DND-41 (cell line): ENCODE measurements at regions not wholly inside any gene's neighbourhood (a gene's known extent, or its start where the extent isn't known, plus 50 kb on each side); places are given as distances from the start of the nearest gene placed in this dataset.

ENCODE experiments used
- ATAC-seq: fragments of 200-7000 bp; cut with Tn5 transposase; 3 replicates; pipeline ENCODE4 v1.9.1; 2021; ENCODE audit warnings: low read depth; ENCODE audit not compliant: insufficient read depth
- DNase-seq: peaks from one replicate; pipeline ENCODE4 v3.0.0-alpha.2; 2020
- H2AFZ ChIP-seq: 2 replicates; pipeline ENCODE4 v1.6.0; 2012; ENCODE audit warnings: low read depth, low read length
- H3K27ac ChIP-seq: 2 replicates; pipeline ENCODE4 v1.5.1; 2012; ENCODE audit warnings: low read length, inconsistent platforms
- H3K27me3 ChIP-seq: fragments of 200-600 bp; sonication (generic); 2 replicates; pipeline ENCODE4 v1.6.0; 2012; ENCODE audit warnings: low read length, mild to moderate bottlenecking, inconsistent platforms; ENCODE audit not compliant: insufficient read depth, poor library complexity
- H3K36me3 ChIP-seq: 2 replicates; pipeline ENCODE4 v1.5.1; 2012; ENCODE audit warnings: low read length, inconsistent platforms; ENCODE audit not compliant: insufficient read depth
- H3K4me1 ChIP-seq: 2 replicates; pipeline ENCODE4 v1.5.1; 2012; ENCODE audit warnings: mild to moderate bottlenecking, low read length; ENCODE audit not compliant: insufficient read depth
- H3K4me2 ChIP-seq: 2 replicates; pipeline ENCODE4 v1.6.0; 2012; ENCODE audit warnings: mild to moderate bottlenecking, moderate library complexity, low read length, inconsistent platforms; ENCODE audit not compliant: insufficient read depth
- H3K4me3 ChIP-seq, 2 experiments: fragments of 200-600 bp in 1 of 2; shearing (Covaris generic) in 1 of 2; 2 replicates each; pipeline ENCODE4 v1.5.1; 2012 to 2016; ENCODE audit warnings: inconsistent platforms in 2 of 2, low read length in 2 of 2, mild to moderate bottlenecking in 2 of 2, low read depth in 1 of 2, moderate library complexity in 1 of 2
- H3K79me2 ChIP-seq: 2 replicates; pipeline ENCODE4 v1.6.0; 2012; ENCODE audit warnings: low read length, inconsistent platforms; ENCODE audit not compliant: insufficient read depth
- H3K9ac ChIP-seq: 2 replicates; pipeline ENCODE4 v1.6.0; 2012; ENCODE audit warnings: low read depth, mild to moderate bottlenecking, inconsistent platforms, low read length, moderate library complexity
- H3K9me3 ChIP-seq: 2 replicates; pipeline ENCODE4 v1.5.1; 2012; ENCODE audit warnings: low read length, moderate library complexity, mild to moderate bottlenecking, inconsistent platforms; ENCODE audit not compliant: insufficient read depth, severe bottlenecking
- H4K20me1 ChIP-seq: 2 replicates; pipeline ENCODE4 v1.6.0; 2012; ENCODE audit warnings: low read length; ENCODE audit not compliant: insufficient read depth
- EZH2 ChIP-seq: IDR thresholded peaks from 3 replicates; pipeline ENCODE4 v1.6.1; 2012; ENCODE audit warnings: borderline replicate concordance, low read depth, mild to moderate bottlenecking, moderate library complexity, low read length, inconsistent platforms; ENCODE audit not compliant: severe bottlenecking
- TF ChIP-seq, protein P1 (sequence below): IDR thresholded peaks from 2 replicates; pipeline ENCODE4 v1.5.1; 2012; ENCODE audit warnings: borderline replicate concordance, low read length, moderate library complexity, mild to moderate bottlenecking; ENCODE audit not compliant: poor library complexity, severe bottlenecking; ENCODE audit errors: extremely low read depth

DNA sequence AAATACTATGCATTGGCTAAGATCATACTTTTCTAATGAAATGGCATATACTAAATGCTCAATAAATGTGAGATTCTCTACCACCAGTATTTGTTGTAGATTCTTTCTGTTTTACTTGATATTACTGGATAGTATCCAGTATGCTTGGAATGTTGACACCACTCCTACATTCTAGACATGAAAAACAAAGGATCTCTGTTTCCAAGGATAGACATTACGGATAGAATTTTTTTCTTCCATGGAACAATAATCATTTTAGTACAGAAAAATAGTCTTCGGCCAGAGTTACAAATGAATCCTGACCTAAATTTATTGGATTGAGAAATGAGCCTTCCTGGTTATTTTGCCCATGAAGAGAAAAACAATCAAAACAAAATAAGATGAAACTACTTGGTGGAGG is 258.2 kb upstream of the NT5E start:
- DNase-seq (no peak), ATAC-seq (no peak)
- Histone ChIP-seq H3K9me3 (no peaks in the 10 kb centered on the region), H3K79me2 (no peaks in the 10 kb centered on the region), H3K9ac (no peak overlapping the region), H3K27ac (no peak overlapping the region), H3K27me3 (no peaks in the 10 kb centered on the region), H3K4me3 (no peak overlapping the region), H3K36me3 (no peaks in the 10 kb centered on the region), H3K4me2 (no peak overlapping the region), H4K20me1 (no peaks in the 10 kb centered on the region), H3K4me1 (no peaks in the 10 kb centered on the region), H2AFZ (no peak overlapping the region)
- TF ChIP-seq, protein P1, sequence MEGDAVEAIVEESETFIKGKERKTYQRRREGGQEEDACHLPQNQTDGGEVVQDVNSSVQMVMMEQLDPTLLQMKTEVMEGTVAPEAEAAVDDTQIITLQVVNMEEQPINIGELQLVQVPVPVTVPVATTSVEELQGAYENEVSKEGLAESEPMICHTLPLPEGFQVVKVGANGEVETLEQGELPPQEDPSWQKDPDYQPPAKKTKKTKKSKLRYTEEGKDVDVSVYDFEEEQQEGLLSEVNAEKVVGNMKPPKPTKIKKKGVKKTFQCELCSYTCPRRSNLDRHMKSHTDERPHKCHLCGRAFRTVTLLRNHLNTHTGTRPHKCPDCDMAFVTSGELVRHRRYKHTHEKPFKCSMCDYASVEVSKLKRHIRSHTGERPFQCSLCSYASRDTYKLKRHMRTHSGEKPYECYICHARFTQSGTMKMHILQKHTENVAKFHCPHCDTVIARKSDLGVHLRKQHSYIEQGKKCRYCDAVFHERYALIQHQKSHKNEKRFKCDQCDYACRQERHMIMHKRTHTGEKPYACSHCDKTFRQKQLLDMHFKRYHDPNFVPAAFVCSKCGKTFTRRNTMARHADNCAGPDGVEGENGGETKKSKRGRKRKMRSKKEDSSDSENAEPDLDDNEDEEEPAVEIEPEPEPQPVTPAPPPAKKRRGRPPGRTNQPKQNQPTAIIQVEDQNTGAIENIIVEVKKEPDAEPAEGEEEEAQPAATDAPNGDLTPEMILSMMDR = no peak
- TF ChIP-seq EZH2 = no peak

GRCh38 chr6:85186546-85187175 is 263.2 kb upstream of the NT5E start:
- Histone ChIP-seq H3K79me2 (no peaks in the 10 kb centered on the region), H3K27me3 (no peaks in the 10 kb centered on the region), H3K9me3 (no peaks in the 10 kb centered on the region), H3K4me3 (no peak overlapping the region), H3K9ac (no peak overlapping the region), H3K4me1 (no peaks in the 10 kb centered on the region), H2AFZ (no peak overlapping the region), H3K36me3 (no peaks in the 10 kb centered on the region), H3K27ac (no peak overlapping the region), H4K20me1 (no peaks in the 10 kb centered on the region), H3K4me2 (no peak overlapping the region)
- DNase-seq = no peak
- TF ChIP-seq EZH2 = no peak
- TF ChIP-seq, protein P1 = no peak
- no peak for ATAC-seq

GRCh38 chr6:85185977-85186376 is 263.9 kb upstream of the NT5E start:
- no peak overlapping the region for H3K4me2 ChIP-seq
- H3K9ac ChIP-seq = no peak overlapping the region

DNA sequence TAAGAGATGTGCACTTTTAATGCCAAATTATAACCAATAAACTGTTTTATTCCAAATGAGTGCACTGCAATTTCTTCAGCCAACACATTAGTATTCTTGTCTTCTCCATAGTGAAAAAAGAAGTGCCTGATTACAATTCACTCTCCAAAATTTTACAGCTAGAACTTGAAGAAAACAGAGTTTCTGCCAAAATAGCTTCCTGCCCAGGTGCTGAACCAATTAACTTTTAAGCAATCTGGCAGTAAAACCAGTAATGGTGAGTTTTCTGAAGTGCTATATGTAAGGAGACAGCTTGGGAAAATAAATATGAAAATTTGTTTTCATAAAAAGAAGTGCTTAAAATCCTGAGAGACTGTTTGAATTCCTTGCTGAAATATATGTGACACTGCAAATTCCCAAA is 266.0 kb upstream of the NT5E start:
- no peak for DNase-seq
- TF ChIP-seq, protein P1 = no peak
- TF ChIP-seq EZH2 = no peak
- no peaks in the 10 kb centered on the region for H4K20me1 ChIP-seq
- H3K9me3 ChIP-seq = no peaks in the 10 kb centered on the region
- H3K36me3 ChIP-seq = no peaks in the 10 kb centered on the region
- H3K27me3 ChIP-seq = no peaks in the 10 kb centered on the region
- no peak overlapping the region for H2AFZ ChIP-seq
- no peak overlapping the region for H3K9ac ChIP-seq
- H3K4me3 ChIP-seq = no peak overlapping the region
- H3K27ac ChIP-seq = no peak overlapping the region
- no peak overlapping the region for H3K4me2 ChIP-seq
- no peaks in the 10 kb centered on the region for H3K4me1 ChIP-seq
- no peaks in the 10 kb centered on the region for H3K79me2 ChIP-seq
- no peak for ATAC-seq

More at GRCh38 chr6:85185977-85186376, 263.9 kb upstream of the NT5E start:
- no peak for TF ChIP-seq EZH2
- Histone ChIP-seq H3K27me3 (no peaks in the 10 kb centered on the region), H3K4me1 (no peaks in the 10 kb centered on the region), H2AFZ (no peak overlapping the region), H3K4me3 (no peak overlapping the region; a peak in 1 of 4 replicates), H3K9me3 (no peaks in the 10 kb centered on the region), H3K27ac (no peak overlapping the region), H4K20me1 (no peaks in the 10 kb centered on the region), H3K36me3 (no peaks in the 10 kb centered on the region), H3K79me2 (no peaks in the 10 kb centered on the region)
- DNase-seq = no peak
- ATAC-seq = no peak
